SJSA1 (cell line): ENCODE measurements at regions not wholly inside any gene's neighbourhood (a gene's known extent, or its start where the extent isn't known, plus 50 kb on each side); places are given as distances from the start of the nearest gene placed in this dataset.

Experiments
- DNase-seq, 2 experiments: peaks; one replicate each; pipeline ENCODE4 v3.0.0-alpha.2; 2015 to 2020; ENCODE audit warnings: low spot score in 2 of 2, low read depth in 1 of 2
- H3K27ac ChIP-seq: fragments of 250-450 bp; sonication (Bioruptor Pico); 2 replicates; pipeline ENCODE4 v1.5.1; 2020; ENCODE audit warnings: mild to moderate bottlenecking, moderate library complexity
- H3K27me3 ChIP-seq: fragments of 250-450 bp; sonication (Bioruptor Pico); replicated peaks from 2 replicates; pipeline ENCODE4 v1.5.1; 2020; ENCODE audit warnings: mild to moderate bottlenecking, moderate library complexity
- H3K36me3 ChIP-seq: fragments of 250-450 bp; sonication (Bioruptor Pico); 2 replicates; pipeline ENCODE4 v1.5.1; 2020; ENCODE audit warnings: mild to moderate bottlenecking
- H3K4me1 ChIP-seq: fragments of 250-450 bp; sonication (Bioruptor Pico); replicated peaks from 2 replicates; pipeline ENCODE4 v1.6.1; 2021; ENCODE audit warnings: mild to moderate bottlenecking
- H3K4me3 ChIP-seq: fragments of 250-450 bp; sonication (Bioruptor Pico); 2 replicates; pipeline ENCODE4 v1.5.1; 2020; ENCODE audit warnings: mild to moderate bottlenecking
- H3K9me3 ChIP-seq: fragments of 250-450 bp; sonication (Bioruptor Pico); replicated peaks from 2 replicates; pipeline ENCODE4 v1.5.1; 2020; ENCODE audit warnings: mild to moderate bottlenecking

DNA sequence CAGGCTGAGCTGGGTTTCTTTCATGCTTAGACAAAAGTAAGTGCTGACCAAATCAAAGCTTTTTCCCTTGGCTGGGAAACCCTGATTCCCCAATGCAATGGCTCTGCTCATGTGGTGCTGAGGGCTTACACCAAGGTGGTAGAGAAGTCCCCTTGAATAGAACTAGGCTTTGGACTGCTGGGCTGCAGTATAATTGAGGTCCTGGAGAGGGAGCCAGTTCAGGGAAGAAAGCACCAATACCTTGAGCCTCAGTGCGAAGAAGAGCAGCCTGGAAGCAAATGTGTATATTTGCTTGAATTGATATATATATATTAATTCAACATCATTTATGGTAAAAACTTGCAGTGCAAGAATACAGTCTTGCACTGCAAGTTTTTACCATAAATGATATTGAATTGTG is 391.1 kb downstream of the RPS24 start:
- Histone ChIP-seq H3K27me3 (no peaks in the 10 kb centered on the region), H3K36me3 (no peaks in the 10 kb centered on the region), H3K27ac (no peak overlapping the region), H3K9me3 (no peaks in the 10 kb centered on the region), H3K4me1 (no peaks in the 10 kb centered on the region), H3K4me3 (no peak overlapping the region)
- DNase-seq = no peak

GRCh38 chr10:78426181-78426580 is 392.5 kb downstream of the RPS24 start:
- no peaks in the 10 kb centered on the region for H3K4me1 ChIP-seq
- H3K36me3 ChIP-seq = no peaks in the 10 kb centered on the region
- no peak for DNase-seq
- no peak overlapping the region for H3K4me3 ChIP-seq
- no peaks in the 10 kb centered on the region for H3K9me3 ChIP-seq
- no peak overlapping the region for H3K27ac ChIP-seq
- H3K27me3 ChIP-seq = no peaks in the 10 kb centered on the region

DNA sequence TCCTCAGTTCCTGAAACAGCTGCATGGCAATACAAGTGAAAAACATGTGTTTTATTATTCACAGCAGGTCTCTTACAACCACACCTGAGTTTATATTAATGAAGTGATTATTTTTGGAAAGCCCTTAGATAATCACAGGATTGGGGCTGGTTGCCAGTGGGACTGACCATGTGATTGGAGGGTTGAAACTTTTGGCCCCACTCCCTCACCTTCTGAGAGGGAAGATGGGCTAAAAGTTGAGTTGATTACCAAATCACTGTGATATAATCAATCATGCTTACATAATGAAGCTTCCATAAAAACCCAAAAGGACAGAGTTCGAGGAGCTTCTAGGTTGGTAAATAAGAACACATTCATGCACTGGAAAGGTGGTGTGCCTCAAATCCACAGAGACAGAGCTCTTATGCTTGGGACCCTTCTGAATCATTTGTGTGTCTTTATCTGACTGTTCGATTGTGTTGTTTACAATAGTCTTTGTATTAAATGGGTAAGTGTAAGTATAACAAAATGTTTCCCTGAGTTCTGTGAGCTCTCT is 393.9 kb downstream of the RPS24 start:
- Histone ChIP-seq H3K36me3 (no peaks in the 10 kb centered on the region), H3K4me3 (no peak overlapping the region), H3K4me1 (no peaks in the 10 kb centered on the region), H3K27me3 (no peaks in the 10 kb centered on the region), H3K9me3 (no peaks in the 10 kb centered on the region), H3K27ac (no peak overlapping the region)
- DNase-seq = no peak

DNA sequence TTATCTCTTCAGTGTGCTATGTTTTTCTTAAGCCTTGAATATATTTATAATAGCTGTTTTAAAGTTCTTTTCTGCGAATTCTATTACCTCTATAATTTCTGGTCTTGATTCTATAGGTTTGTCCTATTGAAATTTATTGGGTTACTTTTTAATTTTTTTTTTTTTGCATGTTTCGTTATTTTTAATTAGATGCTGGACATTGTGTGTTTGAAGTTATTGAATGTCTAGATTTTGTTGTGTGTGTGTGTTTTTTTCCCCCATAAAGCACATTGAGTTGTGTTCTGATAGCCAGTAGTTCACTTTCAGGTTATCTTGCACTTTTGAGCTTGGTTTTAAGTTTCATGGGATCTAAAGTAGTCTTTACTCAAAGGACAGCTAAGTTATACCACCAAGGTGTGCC is 394.9 kb downstream of the RPS24 start:
- Histone ChIP-seq H3K27ac (no peak overlapping the region), H3K36me3 (no peaks in the 10 kb centered on the region), H3K27me3 (no peaks in the 10 kb centered on the region), H3K4me3 (no peak overlapping the region), H3K9me3 (no peaks in the 10 kb centered on the region), H3K4me1 (peaks cover 6% of the 10 kb centered on the region)
- no peak for DNase-seq

DNA sequence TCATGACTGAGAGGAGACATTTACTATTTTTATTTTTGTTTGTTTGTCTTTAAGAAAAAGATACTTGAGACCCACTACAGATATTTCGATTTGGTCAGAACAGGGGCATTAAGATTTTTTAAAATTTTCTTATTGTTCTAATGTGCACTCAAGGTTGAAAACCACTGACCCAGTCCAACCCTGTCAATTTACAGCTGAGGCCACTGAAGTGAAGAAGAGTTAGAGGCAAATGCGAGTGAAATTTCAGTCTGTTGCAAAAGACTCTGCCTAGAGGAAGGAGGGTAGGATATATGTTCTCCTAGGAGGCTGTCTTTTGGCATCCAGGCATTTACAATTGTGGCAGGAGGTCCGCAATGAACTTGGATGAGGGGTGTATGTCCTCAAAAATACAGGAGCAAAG is 396.3 kb downstream of the RPS24 start:
- peaks cover 18% of the 10 kb centered on the region for H3K4me1 ChIP-seq
- no peak overlapping the region for H3K27ac ChIP-seq
- H3K9me3 ChIP-seq = no peaks in the 10 kb centered on the region

GRCh38 chr10:78432583-78432982 is 398.9 kb downstream of the RPS24 start:
- no peak for DNase-seq
- Histone ChIP-seq H3K4me3 (no peak overlapping the region), H3K27ac (no peak overlapping the region), H3K27me3 (no peaks in the 10 kb centered on the region), H3K4me1 (peaks cover 38% of the 10 kb centered on the region), H3K36me3 (no peaks in the 10 kb centered on the region), H3K9me3 (no peaks in the 10 kb centered on the region)

More for the DNA sequence above, 396.3 kb downstream of the RPS24 start:
- Histone ChIP-seq H3K36me3 (no peaks in the 10 kb centered on the region), H3K4me3 (no peak overlapping the region), H3K27me3 (no peaks in the 10 kb centered on the region)
- DNase-seq = no peak

GRCh38 chr10:78433076-78433595 is 399.5 kb downstream of the RPS24 start:
- Histone ChIP-seq H3K36me3 (no peaks in the 10 kb centered on the region), H3K27me3 (no peaks in the 10 kb centered on the region), H3K4me1 (peaks cover 42% of the 10 kb centered on the region), H3K9me3 (no peaks in the 10 kb centered on the region), H3K27ac (no peak overlapping the region), H3K4me3 (no peak overlapping the region)
- DNase-seq = no peak

GRCh38 chr10:78433766-78434535 is 400.3 kb downstream of the RPS24 start:
- DNase-seq = no peak

DNA sequence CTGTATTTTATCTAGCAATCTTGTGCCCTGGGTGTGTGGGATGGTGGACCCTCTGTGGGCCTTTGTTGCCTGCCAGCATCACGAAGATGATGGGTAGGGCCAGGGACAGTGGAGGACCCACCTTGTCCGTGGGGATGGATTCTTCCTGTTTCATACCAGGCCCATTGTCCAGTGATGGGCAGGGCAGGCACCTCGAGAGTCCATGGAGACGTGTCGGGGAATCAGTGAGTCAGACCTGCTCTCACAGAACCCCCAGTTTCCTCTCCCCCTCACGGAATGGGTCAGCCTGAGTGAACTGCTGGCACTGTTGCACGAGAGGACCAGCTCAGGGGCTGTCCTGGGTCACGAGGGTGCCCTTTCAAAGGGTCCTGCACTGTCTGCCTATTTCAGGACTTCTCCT is 401.2 kb downstream of the RPS24 start:
- H3K4me1 ChIP-seq = peaks cover 43% of the 10 kb centered on the region
- H3K27me3 ChIP-seq = no peaks in the 10 kb centered on the region
- no peaks in the 10 kb centered on the region for H3K36me3 ChIP-seq
- H3K27ac ChIP-seq = peak overlapping the region; percentile 45
- no peaks in the 10 kb centered on the region for H3K9me3 ChIP-seq
- DNase-seq = no peak
- H3K4me3 ChIP-seq = no peak overlapping the region

More at GRCh38 chr10:78433766-78434535, 400.3 kb downstream of the RPS24 start:
- H3K4me3 ChIP-seq = no peak overlapping the region
- peaks cover 43% of the 10 kb centered on the region for H3K4me1 ChIP-seq
- no peaks in the 10 kb centered on the region for H3K9me3 ChIP-seq
- no peaks in the 10 kb centered on the region for H3K36me3 ChIP-seq
- H3K27me3 ChIP-seq = no peaks in the 10 kb centered on the region
- no peak overlapping the region for H3K27ac ChIP-seq

- H3K9me3 ChIP-seq = no peaks in the 10 kb centered on the region
- H3K4me3 ChIP-seq = no peak overlapping the region
- peak overlapping the region; percentile 45 for H3K27ac ChIP-seq
- peak; percentile 76 to 94 for DNase-seq
- peaks cover 43% of the 10 kb centered on the region for H3K4me1 ChIP-seq
- no peaks in the 10 kb centered on the region for H3K27me3 ChIP-seq
- H3K36me3 ChIP-seq = no peaks in the 10 kb centered on the region
These were observed 402.0 kb downstream of the RPS24 start for GRCh38 chr10:78435484-78436221.

GRCh38 chr10:78436222-78436573 is 402.5 kb downstream of the RPS24 start:
- no peaks in the 10 kb centered on the region for H3K36me3 ChIP-seq
- no peaks in the 10 kb centered on the region for H3K27me3 ChIP-seq
- H3K9me3 ChIP-seq = no peaks in the 10 kb centered on the region
- H3K4me3 ChIP-seq = no peak overlapping the region
- H3K27ac ChIP-seq = peak overlapping the region; percentile 44; the same call in 1 of the 2 replicates
- no peak for DNase-seq
- H3K4me1 ChIP-seq = peaks cover 43% of the 10 kb centered on the region

- H3K4me3 ChIP-seq = no peak overlapping the region
- no peaks in the 10 kb centered on the region for H3K36me3 ChIP-seq
- H3K27ac ChIP-seq = no peak overlapping the region
- H3K27me3 ChIP-seq = no peaks in the 10 kb centered on the region
- H3K4me1 ChIP-seq = peaks cover 49% of the 10 kb centered on the region
- DNase-seq = no peak
- no peaks in the 10 kb centered on the region for H3K9me3 ChIP-seq
These were observed 403.2 kb downstream of the RPS24 start for GRCh38 chr10:78436706-78437406.

DNA sequence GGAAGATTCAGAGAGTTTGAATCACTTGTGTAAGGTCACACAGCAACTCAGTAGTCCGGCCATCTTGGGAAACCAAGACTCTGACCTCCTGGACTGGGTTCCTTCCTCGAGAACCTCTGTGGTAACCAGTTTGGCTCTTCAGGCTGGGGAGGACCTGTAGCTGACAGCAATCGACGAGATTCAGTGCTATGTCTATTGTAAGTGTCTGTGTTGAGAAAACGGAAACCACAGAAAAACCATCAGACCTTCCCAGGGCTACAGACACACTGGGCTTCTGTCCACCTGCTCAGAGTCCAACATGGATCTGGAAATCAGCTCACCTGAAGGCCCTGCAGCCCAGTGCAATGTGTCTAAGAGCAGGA is 403.7 kb downstream of the RPS24 start:
- no peak for DNase-seq
- Histone ChIP-seq H3K27me3 (no peaks in the 10 kb centered on the region), H3K4me3 (no peak overlapping the region), H3K36me3 (no peaks in the 10 kb centered on the region), H3K9me3 (no peaks in the 10 kb centered on the region), H3K4me1 (peaks cover 54% of the 10 kb centered on the region), H3K27ac (no peak overlapping the region)
